ENCODE measurements at regions not wholly inside any gene's neighbourhood (a gene's known extent, or its start where the extent isn't known, plus 50 kb on each side); places are given as distances from the start of the nearest gene placed in this dataset.
A peak's percentile ranks its signal among the peaks of the same experiment; 100 is the strongest.

DNA sequence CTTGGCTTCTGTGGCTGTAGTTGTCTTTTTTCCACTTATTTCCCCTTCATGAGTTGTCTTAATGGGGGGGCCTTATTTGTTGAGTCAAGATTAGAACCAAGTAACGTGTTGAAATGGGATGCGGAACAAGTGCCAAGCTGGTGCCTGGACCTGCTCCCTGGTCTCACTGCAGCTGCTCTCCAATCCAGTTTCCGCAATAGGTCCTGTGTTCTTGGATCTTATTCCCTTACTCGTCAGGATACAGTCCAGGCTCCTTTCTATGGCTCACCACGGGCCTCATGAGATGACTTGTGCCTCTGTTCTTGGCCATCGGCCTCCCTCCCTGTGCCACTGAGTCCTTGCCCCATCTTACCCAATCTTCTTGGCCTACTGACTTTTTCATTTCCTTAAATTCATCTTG, 159.6 kb upstream of the CADM1 start:
- H3K4me1 ChIP-seq = peaks cover 0 to 6% of the 10 kb centered on the region in 2 donors
- intact Hi-C loops (cut with DNase I; ENCODE audit: low total_unique reads) (loop anchor here (2.0 kb wide), 1 partner anchor 41 kb away; no protein-coding TSS in a partner anchor), in situ Hi-C loops (cut with MboI; ENCODE audit: low sequenced_read_pairs in 4 of 4) (no loop called here)
- TF ChIP-seq, protein P1, sequence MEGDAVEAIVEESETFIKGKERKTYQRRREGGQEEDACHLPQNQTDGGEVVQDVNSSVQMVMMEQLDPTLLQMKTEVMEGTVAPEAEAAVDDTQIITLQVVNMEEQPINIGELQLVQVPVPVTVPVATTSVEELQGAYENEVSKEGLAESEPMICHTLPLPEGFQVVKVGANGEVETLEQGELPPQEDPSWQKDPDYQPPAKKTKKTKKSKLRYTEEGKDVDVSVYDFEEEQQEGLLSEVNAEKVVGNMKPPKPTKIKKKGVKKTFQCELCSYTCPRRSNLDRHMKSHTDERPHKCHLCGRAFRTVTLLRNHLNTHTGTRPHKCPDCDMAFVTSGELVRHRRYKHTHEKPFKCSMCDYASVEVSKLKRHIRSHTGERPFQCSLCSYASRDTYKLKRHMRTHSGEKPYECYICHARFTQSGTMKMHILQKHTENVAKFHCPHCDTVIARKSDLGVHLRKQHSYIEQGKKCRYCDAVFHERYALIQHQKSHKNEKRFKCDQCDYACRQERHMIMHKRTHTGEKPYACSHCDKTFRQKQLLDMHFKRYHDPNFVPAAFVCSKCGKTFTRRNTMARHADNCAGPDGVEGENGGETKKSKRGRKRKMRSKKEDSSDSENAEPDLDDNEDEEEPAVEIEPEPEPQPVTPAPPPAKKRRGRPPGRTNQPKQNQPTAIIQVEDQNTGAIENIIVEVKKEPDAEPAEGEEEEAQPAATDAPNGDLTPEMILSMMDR (IDR thresholded peaks at IDR 0.05 in 4 of 5, conservative IDR thresholded peaks at IDR 0.05 in 1 of 5) = no peak
- TF ChIP-seq POLR2A (IDR thresholded peaks at IDR 0.05) = no peak
- no peaks in the 10 kb centered on the region for H3K9me3 ChIP-seq
- H3K27ac ChIP-seq = peak overlapping the region; percentile 4 to 62 (median 32)
- peak; percentile 65 to 83 for ATAC-seq
- peak; percentile 26 to 69 for DNase-seq
- H3K27me3 ChIP-seq = peaks cover 8 to 13% (median 11%) of the 10 kb centered on the region in 3 donors
- no peaks in the 10 kb centered on the region for H3K36me3 ChIP-seq
- no peak overlapping the region for H3K4me3 ChIP-seq

DNA sequence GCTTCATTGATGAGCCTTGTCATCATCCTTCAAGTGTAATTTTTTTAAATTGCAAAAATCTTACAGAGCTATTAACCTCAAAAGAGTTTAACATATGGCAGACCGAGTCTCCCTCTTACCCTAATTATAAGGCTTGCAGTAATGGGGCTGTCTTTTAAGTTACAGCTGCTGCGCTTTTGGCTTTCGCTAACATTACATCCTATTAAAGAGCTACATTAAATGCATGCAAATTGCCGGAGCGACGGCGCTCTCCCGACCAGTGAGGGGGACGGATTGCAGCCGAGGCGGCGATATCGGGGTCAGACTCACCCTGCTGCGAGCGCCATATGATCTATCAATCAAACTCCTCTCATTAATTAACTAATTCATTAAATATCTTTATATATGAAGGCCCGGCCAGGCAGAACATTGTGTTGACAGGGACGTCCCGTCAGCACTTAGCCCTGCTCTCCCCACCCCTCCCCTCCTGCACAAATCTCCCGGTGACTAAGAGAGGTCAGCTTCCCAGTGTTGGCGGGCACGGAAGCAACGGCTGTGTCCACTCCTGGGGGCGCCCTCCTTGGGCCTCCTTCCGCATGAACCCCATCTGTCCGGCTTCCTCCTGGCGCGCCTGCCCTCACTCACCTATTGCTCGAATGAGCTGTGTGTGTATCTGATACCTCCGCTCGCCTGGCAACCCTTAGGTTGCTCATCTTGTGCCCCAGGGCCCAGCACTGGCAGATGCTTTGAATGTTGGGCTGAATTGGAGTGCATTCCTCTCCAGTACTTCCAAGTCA, 156.0 kb upstream of the CADM1 start:
- Histone ChIP-seq H3K27ac (no peak overlapping the region), H3K4me3 (peak overlapping the region in 2 of 4 donors; percentile 50 to 55), H3K9me3 (no peaks in the 10 kb centered on the region), H3K27me3 (peaks cover 8 to 17% (median 11%) of the 10 kb centered on the region in 3 donors), H3K36me3 (no peaks in the 10 kb centered on the region), H3K4me1 (peaks cover 0 to 6% of the 10 kb centered on the region in 2 donors)
- no peak for ATAC-seq
- no peak for TF ChIP-seq POLR2A (IDR thresholded peaks at IDR 0.05)
- TF ChIP-seq, protein P1 (IDR thresholded peaks at IDR 0.05 in 4 of 5, conservative IDR thresholded peaks at IDR 0.05 in 1 of 5) = no peak
- no peak for DNase-seq
- intact Hi-C loops (cut with DNase I; ENCODE audit: low total_unique reads) (no loop called here), in situ Hi-C loops (cut with MboI; ENCODE audit: low sequenced_read_pairs in 4 of 4) (no loop called here)

DNA sequence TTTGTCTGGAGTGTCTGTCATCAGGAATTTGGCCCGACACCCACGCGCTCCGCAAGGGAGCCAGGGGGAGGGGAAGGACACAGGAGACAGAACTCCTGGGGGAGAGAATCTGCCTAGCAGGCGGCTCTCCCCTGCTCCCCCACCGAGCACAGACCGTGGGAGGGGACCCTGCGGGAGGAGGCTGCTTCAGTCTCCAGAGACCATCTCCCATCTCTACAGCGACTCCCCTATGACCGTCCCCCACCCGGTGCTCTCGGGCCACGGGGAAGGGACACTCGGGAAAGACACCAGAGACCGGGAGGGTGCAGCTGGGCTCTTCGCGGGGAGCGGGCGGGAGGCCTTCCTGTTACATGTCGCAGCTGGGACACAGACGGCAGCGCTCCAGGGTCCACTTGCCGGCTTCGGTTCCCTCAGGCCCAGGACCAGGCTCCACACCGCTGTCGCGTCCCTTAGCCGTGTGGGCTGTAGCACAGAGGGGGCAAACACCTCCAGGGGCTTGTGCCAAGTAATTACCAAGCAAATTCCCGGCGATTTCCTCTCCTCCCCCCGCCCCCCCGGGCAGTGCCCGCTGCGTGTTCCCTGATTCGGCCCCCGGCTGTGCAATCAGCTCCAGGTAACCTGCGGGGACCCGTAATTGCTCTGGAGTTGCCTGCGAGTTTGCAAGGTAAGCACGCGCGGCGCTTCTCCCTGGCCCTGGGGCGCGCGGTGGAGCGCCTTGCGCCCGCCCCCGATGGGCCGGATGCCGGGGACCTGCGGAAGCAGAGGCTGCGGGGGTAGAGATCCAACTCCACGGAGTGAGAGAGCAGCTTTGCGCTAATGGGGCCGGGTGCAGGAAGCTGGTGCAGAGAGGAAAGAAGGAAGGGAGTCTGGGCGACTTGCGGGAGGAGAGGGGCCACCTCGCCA, 155.1 kb upstream of the CADM1 start:
- ATAC-seq (peak; percentile 25 to 31), DNase-seq (no peak)
- in situ Hi-C loops (cut with MboI; ENCODE audit: low sequenced_read_pairs in 4 of 4) = no loop called here
- TF ChIP-seq, protein P1 (IDR thresholded peaks at IDR 0.05 in 4 of 5, conservative IDR thresholded peaks at IDR 0.05 in 1 of 5) = no peak
- TF ChIP-seq POLR2A (IDR thresholded peaks at IDR 0.05) = no peak
- Histone ChIP-seq H3K4me3 (peak overlapping the region; percentile 48 to 55 (median 52)), H3K9me3 (no peaks in the 10 kb centered on the region), H3K4me1 (peaks cover 0 to 6% of the 10 kb centered on the region in 2 donors), H3K27me3 (peaks cover 8 to 17% (median 11%) of the 10 kb centered on the region in 3 donors), H3K36me3 (no peaks in the 10 kb centered on the region), H3K27ac (peak overlapping the region in 2 of 4 donors; percentile 36 to 40)
- intact Hi-C loops (cut with DNase I; ENCODE audit: low total_unique reads) = no loop called here

DNA sequence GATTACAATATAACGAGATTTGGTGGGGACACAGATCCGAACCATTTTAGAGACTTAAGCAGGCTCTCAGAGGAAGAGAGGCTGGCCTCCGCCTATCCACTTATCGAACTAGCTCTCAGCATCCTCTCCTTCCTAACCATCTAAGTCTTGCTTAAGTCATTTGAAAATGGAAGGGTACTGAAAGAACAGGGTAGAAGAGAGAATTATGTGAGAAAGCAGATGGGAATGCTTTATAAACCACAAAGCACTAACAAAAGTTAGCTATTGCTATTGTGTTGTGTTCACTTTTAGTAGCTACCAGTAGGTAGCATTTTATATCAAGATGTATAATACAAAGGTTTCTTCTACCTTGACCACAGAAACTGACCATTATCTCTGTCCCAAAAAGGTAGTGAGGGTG, 153.4 kb upstream of the CADM1 start:
- H3K27ac ChIP-seq = no peak overlapping the region
- no peak overlapping the region for H3K4me3 ChIP-seq
- ATAC-seq (no peak), DNase-seq (no peak)
- intact Hi-C loops (cut with DNase I; ENCODE audit: low total_unique reads) (no loop called here), in situ Hi-C loops (cut with MboI; ENCODE audit: low sequenced_read_pairs in 4 of 4) (no loop called here)
- H3K4me1 ChIP-seq = peaks cover 0 to 6% of the 10 kb centered on the region in 2 donors
- H3K27me3 ChIP-seq = peaks cover 8 to 17% (median 11%) of the 10 kb centered on the region in 3 donors
- H3K36me3 ChIP-seq = no peaks in the 10 kb centered on the region
- H3K9me3 ChIP-seq = no peaks in the 10 kb centered on the region
- TF ChIP-seq, protein P1 (IDR thresholded peaks at IDR 0.05 in 4 of 5, conservative IDR thresholded peaks at IDR 0.05 in 1 of 5) = no peak
- TF ChIP-seq POLR2A (IDR thresholded peaks at IDR 0.05) = no peak

Measured in gastrocnemius medialis (tissue), 4 donors.